ENCODE measurements at regions not wholly inside any gene's neighbourhood (a gene's known extent, or its start where the extent isn't known, plus 50 kb on each side); places are given as distances from the start of the nearest gene placed in this dataset.
"Not testable (repeated sequence)": the region's sequence is repeated elsewhere in the genome, so short reads cannot be mapped to it uniquely, and the experiment has no call there.

DNA sequence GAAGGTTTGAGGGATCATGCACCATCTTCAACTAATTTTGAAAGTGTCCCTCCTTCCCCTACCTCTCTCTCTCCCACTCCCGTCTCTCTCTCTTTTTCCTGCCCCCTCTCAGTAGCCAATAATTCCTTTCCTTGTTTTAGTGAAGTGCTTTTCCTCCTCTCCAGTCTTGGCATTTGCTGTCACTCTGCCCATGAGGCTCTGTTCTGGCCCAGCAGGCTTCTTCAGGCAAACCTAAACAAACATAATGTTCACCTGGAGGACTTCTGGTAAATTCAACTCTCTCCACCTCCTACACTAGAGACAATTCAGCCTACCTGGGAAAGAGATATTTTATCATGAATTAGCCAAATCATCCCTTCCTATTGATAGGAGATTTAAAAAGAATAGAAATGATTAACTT is 86.6 kb upstream of the ADRA1D start:
- DNase-seq = no peak

GRCh38 chr20:4332121-4332860 is 83.2 kb upstream of the ADRA1D start:
- DNase-seq = no peak

GRCh38 chr20:4330011-4330410 is 80.9 kb upstream of the ADRA1D start:
- no peak for DNase-seq

DNA sequence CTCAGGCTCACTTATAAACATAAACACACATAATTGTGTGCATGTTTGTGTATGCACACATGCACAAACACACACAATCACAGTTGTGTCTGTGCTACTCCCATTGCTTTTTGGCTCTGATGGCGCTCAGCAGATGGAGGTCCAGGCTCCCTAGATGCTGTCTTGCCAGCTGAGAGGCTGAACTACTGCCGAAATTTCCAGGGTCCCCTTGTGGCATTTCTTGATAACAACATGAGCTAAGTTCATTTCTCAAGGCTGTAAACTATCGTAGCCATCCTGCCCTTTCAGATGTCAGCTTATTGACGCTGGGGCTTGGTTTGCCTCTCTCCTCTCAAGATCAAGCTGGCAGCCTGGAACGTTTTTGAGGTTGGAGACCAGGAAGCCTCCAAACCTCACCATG is 80.1 kb upstream of the ADRA1D start:
- no peak for DNase-seq

DNA sequence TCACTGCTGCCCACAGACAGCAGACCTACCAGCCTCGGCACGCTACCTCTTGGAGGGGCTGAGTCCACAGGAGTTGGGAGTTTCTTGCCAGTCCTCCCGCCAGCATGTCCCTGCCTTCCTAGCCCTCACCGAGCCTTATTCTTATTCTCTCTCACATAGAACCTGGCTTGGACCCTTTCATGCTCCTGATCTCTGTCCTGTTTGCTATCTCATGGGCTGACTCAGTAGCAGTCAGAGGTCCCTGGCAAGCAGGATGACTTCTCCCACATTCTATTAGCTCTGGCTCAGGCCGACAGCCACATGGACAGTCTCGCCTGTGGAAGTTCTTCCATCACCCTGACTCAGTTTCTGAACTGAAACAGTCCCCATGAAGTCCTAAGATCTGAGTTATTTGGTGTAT is 79.5 kb upstream of the ADRA1D start:
- no peak for DNase-seq

- DNase-seq = no peak
Measured at GRCh38 chr20:4327956-4328355, 78.9 kb upstream of the ADRA1D start.

DNA sequence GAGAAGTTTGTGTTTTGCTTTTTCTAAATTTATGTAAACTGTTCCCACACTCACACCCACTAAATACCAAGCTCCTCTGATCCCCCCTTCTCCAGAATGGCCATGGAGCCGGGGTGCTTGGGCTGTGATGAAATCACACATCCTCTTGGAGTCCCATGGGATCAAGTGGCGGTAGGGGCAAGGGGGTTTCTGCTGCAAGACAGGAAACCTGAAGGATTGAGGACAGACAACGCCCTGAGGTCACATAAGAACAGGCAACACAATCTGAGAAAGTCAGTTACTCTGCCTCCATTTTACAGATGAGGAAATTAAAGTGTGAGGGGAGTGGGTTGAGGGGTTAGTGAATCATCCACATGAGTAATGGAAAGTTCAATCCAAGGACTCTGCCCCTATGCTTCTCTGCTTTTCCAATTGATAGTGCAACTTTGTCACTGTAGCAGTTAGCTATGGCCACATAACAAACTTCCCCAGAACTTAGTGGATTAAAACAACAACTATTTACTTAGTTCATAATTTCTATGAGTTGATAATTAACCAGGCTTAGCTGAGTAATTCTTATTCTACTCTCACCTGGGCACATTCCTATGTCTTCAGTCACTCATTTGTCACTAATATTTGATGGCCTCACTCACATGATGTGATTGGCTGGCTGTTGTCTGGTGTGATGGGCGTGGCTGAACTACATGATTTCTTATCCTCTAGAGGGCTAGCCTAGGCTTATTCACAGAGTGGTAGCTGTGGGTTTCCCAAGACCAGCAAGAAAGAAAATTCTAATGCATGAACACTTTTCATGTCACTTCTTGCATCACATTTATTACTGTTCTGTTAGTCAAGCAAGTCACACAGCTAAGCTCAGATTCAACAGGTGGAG is 77.3 kb upstream of the ADRA1D start:
- DNase-seq = no peak

DNA sequence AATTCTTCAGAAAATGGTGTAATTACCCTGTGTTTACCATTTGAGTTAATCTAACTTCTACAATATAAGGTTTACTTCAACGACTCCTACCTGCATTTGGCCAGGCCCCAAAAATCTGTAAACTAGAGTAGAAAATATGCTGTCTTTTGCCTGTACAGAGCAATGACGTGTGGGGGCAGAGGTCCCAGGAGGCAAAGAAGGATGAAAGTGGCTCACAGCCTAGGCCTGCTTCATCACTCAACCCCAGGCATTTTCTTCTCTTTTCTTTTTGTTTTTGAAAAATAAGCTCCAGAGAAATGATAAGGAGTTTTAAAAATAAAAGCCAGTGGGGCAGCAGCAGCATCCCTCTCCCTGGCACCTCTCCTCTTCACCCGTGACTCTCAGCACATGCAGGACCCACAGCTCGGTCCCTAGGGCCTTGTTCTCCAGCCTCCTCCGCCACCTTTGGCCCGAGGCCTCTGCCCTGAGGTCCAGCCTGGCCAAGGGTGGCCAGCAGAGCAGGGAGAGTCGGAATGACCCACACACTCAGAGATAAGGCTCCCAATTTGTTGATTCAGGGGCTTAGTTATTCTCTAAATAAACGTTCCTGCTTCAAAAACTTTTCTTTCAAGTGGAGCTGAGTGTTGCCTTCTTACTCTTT is 76.6 kb upstream of the ADRA1D start:
- no peak for DNase-seq

- no peak for DNase-seq
Measured at GRCh38 chr20:4324611-4325243, 75.6 kb upstream of the ADRA1D start.

- DNase-seq = no peak
Measured at GRCh38 chr20:4322499-4322898, 73.4 kb upstream of the ADRA1D start.

DNA sequence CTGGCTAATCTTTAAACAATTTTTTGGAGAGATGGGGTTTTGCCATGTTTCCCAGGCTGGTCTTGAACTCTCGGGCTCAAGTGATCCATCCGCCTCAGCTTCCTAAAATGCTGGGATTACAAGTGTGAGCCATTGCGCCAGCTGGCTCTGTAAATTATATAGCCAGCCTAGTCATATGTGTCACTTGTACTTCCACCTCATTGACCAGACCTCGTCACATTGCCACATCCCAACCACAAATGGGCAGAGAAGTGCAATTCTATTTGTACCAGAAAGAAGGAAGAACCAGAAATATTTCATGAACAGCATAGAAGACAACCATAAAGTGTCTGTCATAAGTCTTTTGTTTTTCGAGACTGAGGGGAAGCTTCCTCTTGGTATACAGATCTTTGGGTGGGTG is 71.2 kb upstream of the ADRA1D start:
- DNase-seq = no peak

GRCh38 chr20:4318891-4319290 is 69.8 kb upstream of the ADRA1D start:
- no peak for DNase-seq

- DNase-seq = not testable (repeated sequence)
Measured at GRCh38 chr20:4310616-4311015, 61.5 kb upstream of the ADRA1D start.

DNA sequence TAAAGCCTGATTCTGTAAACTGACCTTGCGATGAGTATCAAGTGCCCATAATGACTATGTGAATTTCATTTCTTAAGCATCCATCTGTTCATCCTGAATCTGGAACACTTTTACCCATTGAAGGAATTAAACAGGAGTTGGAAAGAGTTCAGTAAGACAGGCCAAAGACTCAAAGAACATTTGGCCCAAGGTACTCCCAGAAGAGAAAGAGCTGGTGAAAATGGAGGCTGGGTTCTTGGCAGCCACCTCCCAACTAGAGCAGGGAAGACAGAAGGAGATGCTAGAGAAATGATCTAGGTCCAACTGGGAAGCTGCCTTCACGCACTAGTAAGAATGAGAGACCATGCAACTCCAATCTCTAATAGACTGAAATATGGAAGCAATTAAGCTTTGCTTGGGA is 57.1 kb upstream of the ADRA1D start:
- DNase-seq = no peak

- no peak for DNase-seq
Measured at GRCh38 chr20:4305091-4305490, 56.0 kb upstream of the ADRA1D start.

DNA sequence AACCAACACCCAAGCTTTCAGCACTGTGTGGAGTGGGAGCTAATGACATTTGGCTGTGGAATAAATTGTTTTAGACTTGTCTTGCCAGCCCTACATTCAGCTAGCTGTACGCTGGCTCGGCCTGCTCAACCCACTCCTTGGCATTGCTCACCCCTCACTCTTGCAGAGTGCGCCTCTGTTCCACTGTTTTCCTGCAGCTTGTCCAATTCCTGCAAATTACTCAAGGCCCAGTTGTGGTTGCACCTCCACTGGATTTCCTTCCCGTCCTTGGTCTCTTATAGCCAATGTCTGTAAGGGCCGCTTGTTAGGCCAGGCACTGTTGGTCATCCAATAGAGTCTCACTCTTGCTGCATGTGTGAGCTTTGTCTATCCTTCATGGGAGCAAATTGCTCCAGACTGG is 55.5 kb upstream of the ADRA1D start:
- no peak for DNase-seq

DNA sequence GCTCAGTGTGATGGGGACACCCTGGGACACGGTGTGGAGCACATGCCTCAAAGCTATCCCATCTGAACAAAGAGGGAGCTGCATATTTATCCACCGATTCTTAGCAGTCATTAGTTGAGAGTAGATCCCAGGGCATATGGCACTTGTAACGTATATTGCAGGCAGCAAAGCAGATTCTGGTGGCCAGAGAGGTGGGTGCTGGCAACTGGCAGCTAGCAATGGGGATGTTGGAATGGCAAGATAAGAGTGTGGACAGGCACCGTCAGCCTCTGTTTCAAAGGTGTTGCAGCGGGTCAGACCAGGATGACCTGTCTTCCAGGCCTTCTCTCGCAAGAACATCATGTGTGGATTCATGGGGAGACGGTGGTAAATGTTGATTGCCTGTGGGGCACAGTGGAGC is 54.0 kb upstream of the ADRA1D start:
- DNase-seq = no peak

DNA sequence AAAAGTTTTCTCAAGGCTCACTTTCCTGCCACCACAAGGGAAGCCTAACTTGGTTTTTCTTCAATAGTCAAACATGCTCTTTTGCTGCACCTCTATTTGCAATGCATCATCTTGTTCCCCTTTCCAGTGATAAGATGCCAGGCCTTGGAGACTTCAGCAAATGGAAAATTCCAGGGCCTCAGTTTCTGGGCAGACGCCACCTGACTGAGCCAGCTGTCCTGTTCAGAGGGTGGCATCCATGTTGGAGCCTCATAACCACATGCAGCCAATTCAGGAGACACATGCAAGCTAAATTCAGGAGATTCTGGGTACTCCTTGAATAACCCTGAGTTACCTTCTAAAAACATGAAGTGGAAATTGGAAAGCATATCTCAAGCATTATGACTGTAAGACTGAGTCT is 51.8 kb upstream of the ADRA1D start:
- DNase-seq = no peak

DNA sequence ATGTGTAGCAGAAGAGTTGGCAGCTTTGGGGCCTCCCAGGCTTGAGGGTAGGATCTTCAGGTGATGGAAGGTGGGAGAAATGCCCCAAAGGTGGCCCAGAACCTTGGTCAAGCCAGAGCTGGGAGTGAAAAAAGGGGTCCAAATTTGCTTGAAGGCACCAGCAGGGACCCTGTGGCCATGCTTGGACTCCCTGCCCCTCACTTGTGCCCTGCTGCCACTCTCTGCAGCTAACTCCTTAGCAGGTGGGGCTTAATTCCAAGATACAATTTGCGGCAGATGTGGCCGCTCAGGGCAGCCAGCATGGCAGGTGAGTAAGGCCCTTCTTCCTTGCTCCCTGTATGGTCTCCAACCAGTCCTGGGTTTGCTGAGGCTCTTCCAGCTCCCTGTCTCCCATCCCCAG is 51.3 kb upstream of the ADRA1D start:
- DNase-seq = no peak

- no peak for DNase-seq
Measured at GRCh38 chr20:4299773-4300172, 50.7 kb upstream of the ADRA1D start.

- no peak for DNase-seq
Measured at GRCh38 chr20:4299216-4299615, 50.1 kb upstream of the ADRA1D start.

Measured in activated effector memory CD4-positive, alpha-beta T cell treated with anti-CD3 and anti-CD28 coated beads, Interleukin-2, amount 50 U/mL, for 16 hours (primary cell).